OCI-LY1 (cell line): ENCODE measurements at regions not wholly inside any gene's neighbourhood (a gene's known extent, or its start where the extent isn't known, plus 50 kb on each side); places are given as distances from the start of the nearest gene placed in this dataset.

ENCODE experiments used
- CTCF ChIP-seq: fragments of 200-600 bp; sonication (generic), shearing (Covaris generic); IDR thresholded peaks from 2 replicates; pipeline ENCODE4 v1.5.1; 2017; ENCODE audit warnings: mild to moderate bottlenecking, antibody characterized with exemption, low read length, moderate library complexity, mixed read lengths
- EZH2 ChIP-seq: fragments of 200-600 bp; sonication (generic), shearing (Covaris generic); IDR thresholded peaks from 2 replicates; pipeline ENCODE4 v1.8.0; 2017; ENCODE audit warnings: borderline replicate concordance, mixed run types, mild to moderate bottlenecking, antibody characterized with exemption, low read length, moderate library complexity, mixed read lengths

- TF ChIP-seq CTCF = no peak
- no peak for TF ChIP-seq EZH2
These were observed 159.3 kb upstream of the MYCN start for GRCh38 chr2:15780912-15781574.
